GM12878 (cell line): ENCODE measurements at regions not wholly inside any gene's neighbourhood (a gene's known extent, or its start where the extent isn't known, plus 50 kb on each side); places are given as distances from the start of the nearest gene placed in this dataset.

Experiments used
- BCL11A ChIP-seq: IDR thresholded peaks from 2 replicates; pipeline ENCODE4 v1.6.1; 2011; ENCODE audit warnings: low read depth, low read length
- CREM ChIP-seq: IDR thresholded peaks from 2 replicates; pipeline ENCODE4 v1.6.1; 2014; ENCODE audit warnings: antibody characterized with exemption, low read depth
- CUX1 ChIP-seq: IDR thresholded peaks from 2 replicates; pipeline ENCODE4 v1.6.1; 2012; ENCODE audit warnings: improper control_type of control experiment, low read depth, low read length; ENCODE audit not compliant: insufficient replicate concordance
- E2F8 ChIP-seq: fragments of 450-650 bp; IDR thresholded peaks from 2 replicates; pipeline ENCODE4 v1.6.1; 2018; ENCODE audit warnings: mild to moderate bottlenecking, low read depth, moderate library complexity; ENCODE audit not compliant: partially characterized antibody
- FOS ChIP-seq: IDR thresholded peaks from 3 replicates; pipeline ENCODE4 v1.6.1; 2011; ENCODE audit warnings: borderline replicate concordance; ENCODE audit not compliant: insufficient read length; ENCODE audit errors: extremely low read depth
- JUND ChIP-seq: IDR thresholded peaks from 2 replicates; pipeline ENCODE4 v1.6.1; 2012; ENCODE audit warnings: low read depth, mild to moderate bottlenecking, low read length, improper control_type of control experiment, moderate library complexity
- KAT2A ChIP-seq: conservative IDR thresholded peaks from 2 replicates; pipeline ENCODE4 v1.6.1; 2011; ENCODE audit warnings: low read depth, low read length; ENCODE audit not compliant: control insufficient read depth
- MEF2A ChIP-seq: IDR thresholded peaks from 2 replicates; pipeline ENCODE4 v1.6.1; 2011; ENCODE audit warnings: low read depth, mild to moderate bottlenecking, low read length, moderate library complexity; ENCODE audit not compliant: insufficient read depth
- NFYA ChIP-seq: IDR thresholded peaks from 2 replicates; pipeline ENCODE4 v1.6.1; 2011; ENCODE audit warnings: low read depth, mild to moderate bottlenecking, low read length, improper control_type of control experiment, borderline replicate concordance
- NKRF ChIP-seq: fragments of 450-650 bp; conservative IDR thresholded peaks from 2 replicates; pipeline ENCODE4 v1.6.1; 2017; ENCODE audit warnings: mild to moderate bottlenecking, moderate library complexity
- NRF1 ChIP-seq: conservative IDR thresholded peaks from 2 replicates; pipeline ENCODE4 v1.6.1; 2011; ENCODE audit warnings: mild to moderate bottlenecking, low read depth, low read length, improper control_type of control experiment
- PAX8 ChIP-seq: fragments of 450-650 bp; IDR thresholded peaks from 2 replicates; pipeline ENCODE4 v1.6.1; 2017; ENCODE audit warnings: mild to moderate bottlenecking, moderate library complexity
- RAD51 ChIP-seq: fragments of 450-650 bp; IDR thresholded peaks from 2 replicates; pipeline ENCODE4 v1.6.1; 2016; ENCODE audit warnings: moderate library complexity, mild to moderate bottlenecking, inconsistent platforms
- SMAD1 ChIP-seq: fragments of 450-650 bp; IDR thresholded peaks from 2 replicates; pipeline ENCODE4 v1.6.1; 2018; ENCODE audit warnings: mild to moderate bottlenecking, low read depth; ENCODE audit not compliant: partially characterized antibody
- TBL1XR1 ChIP-seq: IDR thresholded peaks from 2 replicates; pipeline ENCODE4 v1.6.1; 2012; ENCODE audit warnings: low read depth, low read length, improper control_type of control experiment
- YBX1 ChIP-seq: fragments of 450-650 bp; IDR thresholded peaks from 2 replicates; pipeline ENCODE4 v1.6.1; 2016; ENCODE audit warnings: antibody characterized with exemption
- ZNF207 ChIP-seq: fragments of 450-650 bp; IDR thresholded peaks from 2 replicates; pipeline ENCODE4 v1.6.1; 2014; ENCODE audit warnings: antibody characterized with exemption, mild to moderate bottlenecking, borderline replicate concordance
- ZNF274 ChIP-seq: IDR thresholded peaks from one replicate; pipeline ENCODE4 v1.8.0; 2011; ENCODE audit not compliant: insufficient read length, insufficient read depth
- ZNF384 ChIP-seq: IDR thresholded peaks from 2 replicates; pipeline ENCODE4 v1.6.1; 2012; ENCODE audit warnings: low read depth, mild to moderate bottlenecking, low read length, improper control_type of control experiment, borderline replicate concordance

- no peak for TF ChIP-seq CUX1
- no peak for TF ChIP-seq ZNF274
- TF ChIP-seq JUND, result no peak
- TF ChIP-seq NRF1, result no peak
- no peak for TF ChIP-seq SMAD1
- TF ChIP-seq FOS, result no peak
- TF ChIP-seq CREM, result no peak
- TF ChIP-seq ZNF384, result no peak
- peak; percentile 40; the same call in 1 of the 2 replicates for TF ChIP-seq BCL11A
- TF ChIP-seq TBL1XR1, result no peak
- TF ChIP-seq YBX1, result no peak
- TF ChIP-seq NFYA, result no peak
- TF ChIP-seq MEF2A, result no peak
- no peak for TF ChIP-seq NKRF
- no peak for TF ChIP-seq KAT2A
- no peak for TF ChIP-seq RAD51
- no peak for TF ChIP-seq PAX8
- no peak for TF ChIP-seq ZNF207
- no peak for TF ChIP-seq E2F8
Observed at GRCh38 chr6:119533603-119534279, 184.2 kb upstream of the MAN1A1 start (continued).
